GM03348 (cell line): ENCODE measurements at regions not wholly inside any gene's neighbourhood (a gene's known extent, or its start where the extent isn't known, plus 50 kb on each side); places are given as distances from the start of the nearest gene placed in this dataset.
"Not testable (repeated sequence)": the region's sequence is repeated elsewhere in the genome, so short reads cannot be mapped to it uniquely, and the experiment has no call there.

Experiments used
- DNase-seq: peaks from one replicate; pipeline ENCODE4 v3.0.0; 2012; ENCODE audit warnings: low spot score

DNA sequence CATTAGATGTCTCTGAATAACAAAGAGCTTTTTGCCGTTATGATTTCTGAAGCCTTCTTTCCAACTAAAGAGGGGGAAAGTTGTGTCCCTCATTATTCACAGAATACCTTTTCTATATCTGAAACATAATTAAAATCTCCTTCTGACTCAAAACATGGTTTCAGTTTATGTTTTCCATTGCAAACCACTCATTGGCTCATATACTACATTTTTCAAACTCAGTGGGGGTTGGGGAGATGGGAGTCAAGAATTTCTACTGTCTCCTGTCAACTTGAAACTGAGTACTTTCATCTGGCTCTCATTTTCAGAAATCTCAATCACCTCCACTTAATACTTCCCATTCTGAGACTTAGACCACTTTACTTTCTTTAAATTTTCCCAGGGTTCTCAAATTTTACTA is 1839.5 kb upstream of the PCDH10 start:
- DNase-seq: no peak

- no peak for DNase-seq
Observed at GRCh38 chr4:131316086-131316485, 1833.0 kb upstream of the PCDH10 start.

DNA sequence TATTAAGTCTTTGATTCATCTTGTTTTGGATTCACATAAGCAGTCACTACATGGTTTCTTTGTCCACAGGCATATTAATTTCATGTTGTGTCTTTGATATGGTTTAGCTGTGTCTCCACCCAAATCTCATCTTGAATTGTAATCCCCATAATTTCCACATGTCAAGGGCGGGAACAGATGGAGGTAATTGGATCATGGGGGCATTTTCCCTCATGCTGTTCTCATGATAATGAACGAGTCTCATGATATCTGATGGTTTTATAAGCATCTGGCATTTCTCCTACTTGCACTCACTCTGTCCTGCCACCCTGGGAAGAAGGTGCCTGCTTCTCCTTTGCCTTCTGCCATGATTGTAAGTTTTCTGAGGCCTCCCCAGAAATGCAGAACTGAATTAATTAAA is 1811.2 kb upstream of the PCDH10 start:
- no peak for DNase-seq

GRCh38 chr4:131339137-131339536 is 1810.0 kb upstream of the PCDH10 start:
- DNase-seq: no peak

DNA sequence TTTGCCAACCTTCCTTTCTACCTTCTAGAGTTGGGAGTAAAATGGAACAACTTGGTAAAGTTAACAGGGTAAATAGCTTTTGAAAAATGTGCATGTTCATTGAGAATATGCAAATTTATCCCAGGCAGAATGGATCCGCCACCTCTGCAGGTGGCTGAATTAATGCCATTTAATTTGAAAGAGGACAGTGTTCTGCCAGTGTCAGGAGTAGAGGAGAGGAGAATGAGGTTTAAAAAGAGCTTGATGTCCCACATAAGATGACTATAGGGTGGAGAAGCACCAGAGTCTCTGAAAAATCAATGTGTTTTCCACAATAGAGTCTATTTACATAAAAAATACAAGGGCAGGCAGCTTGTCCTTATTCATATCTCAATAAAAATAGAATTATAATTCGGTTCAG is 1804.3 kb upstream of the PCDH10 start:
- DNase-seq: no peak

- no peak for DNase-seq
Observed at GRCh38 chr4:131347816-131348215, 1801.3 kb upstream of the PCDH10 start.

DNA sequence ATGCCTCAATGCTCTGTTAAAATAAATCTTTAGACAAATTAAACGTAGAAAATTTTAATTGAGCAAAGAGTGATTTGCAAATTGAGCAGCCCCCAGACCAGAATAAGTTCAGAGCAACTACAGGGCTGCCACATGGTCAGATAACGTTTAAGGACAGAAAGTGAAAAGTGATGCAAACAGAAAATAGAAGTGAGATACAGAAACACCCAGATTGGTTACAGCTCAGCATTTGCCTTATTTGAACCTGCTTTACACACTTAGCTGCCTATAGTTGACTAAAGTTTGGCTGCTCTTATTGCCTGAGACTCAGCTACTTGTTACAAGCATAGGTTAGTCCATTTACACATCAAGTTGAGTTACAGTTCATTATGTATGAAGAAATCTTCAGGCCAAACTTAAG is 1800.8 kb upstream of the PCDH10 start:
- no peak for DNase-seq

DNA sequence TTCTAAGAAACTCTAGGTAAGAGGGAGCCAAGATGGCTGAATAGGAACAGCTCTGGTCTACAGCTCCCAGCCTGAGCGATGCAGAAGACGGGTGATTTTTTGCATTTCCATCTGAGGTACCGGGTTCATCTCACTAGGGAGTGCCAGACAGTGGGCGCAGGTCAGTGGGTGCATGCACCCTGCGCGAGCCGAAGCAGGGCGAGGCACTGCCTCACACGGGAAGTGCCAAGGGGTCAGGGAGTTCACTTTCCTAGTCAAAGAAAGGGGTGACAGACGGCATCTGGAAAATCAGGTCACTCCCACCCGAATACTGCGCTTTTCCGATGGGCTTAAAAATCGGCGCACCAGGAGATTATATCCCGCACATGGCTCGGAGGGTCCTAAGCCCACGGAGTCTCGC is 1796.7 kb upstream of the PCDH10 start:
- DNase-seq: not testable (repeated sequence)

GRCh38 chr4:131366714-131367113 is 1782.4 kb upstream of the PCDH10 start:
- no peak for DNase-seq

GRCh38 chr4:131367441-131367840 is 1781.7 kb upstream of the PCDH10 start:
- no peak for DNase-seq

GRCh38 chr4:131370846-131371245 is 1778.2 kb upstream of the PCDH10 start:
- no peak for DNase-seq

- DNase-seq: no peak
Observed at GRCh38 chr4:131381055-131381454, 1768.0 kb upstream of the PCDH10 start.

GRCh38 chr4:131382839-131383238 is 1766.3 kb upstream of the PCDH10 start:
- DNase-seq: no peak

GRCh38 chr4:131388277-131388676 is 1760.8 kb upstream of the PCDH10 start:
- no peak for DNase-seq

- DNase-seq: no peak
Observed at GRCh38 chr4:131408102-131408501, 1741.0 kb upstream of the PCDH10 start.

GRCh38 chr4:131411393-131411792 is 1737.7 kb upstream of the PCDH10 start:
- DNase-seq: no peak

DNA sequence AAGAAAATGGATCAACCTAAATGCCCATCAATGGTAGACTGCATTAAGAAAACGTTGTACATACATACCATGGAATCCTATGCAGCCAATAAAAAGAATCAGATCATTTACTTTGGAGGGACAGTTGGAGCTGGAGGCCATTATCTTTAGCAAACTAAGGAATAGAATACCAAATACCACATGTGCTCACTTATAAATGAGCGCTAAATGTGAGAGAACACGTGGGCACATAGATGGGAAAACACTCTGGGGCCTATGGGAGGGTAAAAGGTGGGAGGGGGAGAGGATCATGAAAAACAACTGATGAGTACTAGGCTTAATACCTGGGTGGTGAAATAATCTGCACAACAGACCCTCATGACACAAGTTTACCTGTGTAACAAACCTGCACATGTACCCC is 1729.9 kb upstream of the PCDH10 start:
- no peak for DNase-seq

- DNase-seq: no peak
Observed at GRCh38 chr4:131426023-131426758, 1722.9 kb upstream of the PCDH10 start.

DNA sequence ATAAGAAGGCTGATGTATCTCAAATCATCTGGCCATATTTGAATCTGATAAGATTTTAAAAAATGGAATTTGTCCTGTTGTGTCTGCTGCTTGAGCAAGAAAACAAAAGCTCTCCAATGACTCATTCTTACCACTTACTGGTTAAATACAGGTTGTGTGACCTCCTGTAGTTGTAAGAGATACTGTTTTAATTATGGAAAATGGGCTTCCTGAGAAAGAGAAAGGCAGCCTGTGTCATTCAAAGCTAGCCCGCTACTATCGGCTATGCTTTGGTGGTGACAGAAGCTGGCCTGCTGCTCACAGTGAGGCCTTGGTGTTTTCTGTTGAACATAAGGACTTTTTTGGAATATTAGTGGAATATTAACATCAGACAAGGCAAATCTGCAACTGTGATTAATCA is 1722.1 kb upstream of the PCDH10 start:
- no peak for DNase-seq

DNA sequence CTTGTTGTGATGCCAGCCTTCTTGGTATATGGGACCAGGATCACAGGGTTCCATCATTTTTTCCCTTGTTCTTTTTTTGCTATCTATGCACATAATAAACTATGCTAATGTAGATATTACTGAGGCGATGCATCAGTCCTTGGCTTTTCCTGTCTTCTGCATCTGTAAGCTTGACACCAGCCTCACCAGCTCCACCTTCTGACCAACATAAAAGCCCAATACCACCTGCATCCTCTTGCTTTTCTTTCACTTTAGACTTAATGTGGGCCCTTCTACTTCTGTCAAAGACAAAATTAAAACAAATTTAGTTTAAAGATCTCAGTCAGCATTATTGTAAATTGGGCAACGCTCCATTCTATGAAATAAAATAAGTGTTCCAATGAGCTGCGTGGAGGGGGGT is 1718.8 kb upstream of the PCDH10 start:
- DNase-seq: no peak

- DNase-seq: no peak
Observed at GRCh38 chr4:131441004-131441688, 1707.9 kb upstream of the PCDH10 start.

DNA sequence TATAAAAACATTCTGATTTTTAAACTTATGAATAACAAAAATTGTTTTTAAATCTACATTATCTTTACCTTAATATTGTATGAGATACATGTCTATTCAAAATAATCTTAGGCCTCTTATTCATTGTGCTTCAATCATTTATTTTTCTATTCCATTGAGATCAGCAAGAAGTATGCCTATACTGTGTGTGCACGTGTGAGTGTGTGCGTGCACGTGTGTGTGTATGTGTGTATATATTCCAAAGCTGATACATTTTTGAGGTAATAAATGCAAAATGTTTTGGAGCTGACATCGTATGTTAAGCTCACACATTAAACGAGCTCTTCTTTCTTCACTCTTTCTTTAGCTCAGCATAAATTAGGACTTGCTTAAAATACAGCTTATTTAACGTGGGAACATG is 1701.2 kb upstream of the PCDH10 start:
- no peak for DNase-seq

DNA sequence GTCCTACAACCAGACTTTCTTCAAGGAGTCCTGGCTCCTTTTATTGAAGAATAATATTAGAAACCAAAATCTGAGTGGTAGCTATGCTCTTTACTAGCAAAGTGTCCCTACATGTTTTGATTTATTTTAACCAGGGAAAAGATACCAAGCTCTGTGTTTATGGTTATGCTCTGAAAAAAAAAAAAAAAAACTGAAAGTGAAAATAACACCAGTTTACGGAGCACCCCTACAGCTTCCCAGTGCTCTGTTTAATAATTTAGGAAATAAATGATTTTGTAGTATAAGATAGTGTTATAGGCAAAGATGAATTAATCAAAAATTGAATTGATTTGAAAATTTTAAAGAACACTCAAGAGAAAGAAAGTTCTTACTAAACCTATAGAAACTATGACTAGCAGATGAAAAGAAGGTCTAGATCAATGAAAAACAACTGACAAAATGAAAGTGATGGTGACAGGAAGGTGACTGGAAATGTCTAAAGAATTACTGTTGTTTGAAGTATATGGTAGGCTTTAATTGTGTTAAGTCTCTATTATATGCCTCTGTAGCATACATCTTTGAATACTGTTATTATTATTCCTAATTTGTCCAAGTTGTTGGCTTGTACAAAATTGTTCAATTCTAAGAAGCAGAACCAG is 1698.4 kb upstream of the PCDH10 start:
- DNase-seq: no peak
